Inferior parietal cortex (tissue), 1 donor: ENCODE measurements at regions not wholly inside any gene's neighbourhood (a gene's known extent, or its start where the extent isn't known, plus 50 kb on each side); places are given as distances from the start of the nearest gene placed in this dataset.
A peak's percentile ranks its signal among the peaks of the same experiment; 100 is the strongest.

Source experiments
- DNase-seq: peaks from one replicate; pipeline ENCODE4 v3.0.0-alpha.2; 2016; ENCODE audit errors: extremely low spot score

GRCh38 chr12:126570566-126570965 is 1505.3 kb downstream of the AACS start:
- DNase-seq, result no peak

- no peak for DNase-seq
Measured at GRCh38 chr12:126572170-126572569, 1506.9 kb downstream of the AACS start.

GRCh38 chr12:126581655-126582054 is 1516.4 kb downstream of the AACS start:
- DNase-seq, result no peak

GRCh38 chr12:126582231-126582630 is 1517.0 kb downstream of the AACS start:
- DNase-seq, result no peak

- peak; percentile 40 for DNase-seq
Measured at GRCh38 chr12:126588586-126589249, 1523.5 kb downstream of the AACS start.

GRCh38 chr12:126591533-126591932 is 1526.3 kb downstream of the AACS start:
- no peak for DNase-seq

GRCh38 chr12:126601184-126602170 is 1536.2 kb downstream of the AACS start:
- no peak for DNase-seq

- DNase-seq, result no peak
Measured at GRCh38 chr12:126602612-126603011, 1537.4 kb downstream of the AACS start.

- DNase-seq, result no peak
Measured at GRCh38 chr12:126607157-126607556, 1541.9 kb downstream of the AACS start.

- DNase-seq, result no peak
Measured at GRCh38 chr12:126607867-126608266, 1542.6 kb downstream of the AACS start.

- DNase-seq, result no peak
Measured at GRCh38 chr12:126608607-126609175, 1543.5 kb downstream of the AACS start.

- no peak for DNase-seq
Measured at GRCh38 chr12:126616441-126616840, 1551.2 kb downstream of the AACS start.

- no peak for DNase-seq
Measured at GRCh38 chr12:126617312-126617711, 1552.1 kb downstream of the AACS start.

GRCh38 chr12:126627596-126627995 is 1562.4 kb downstream of the AACS start:
- DNase-seq, result no peak

GRCh38 chr12:126636821-126637220 is 1571.6 kb downstream of the AACS start:
- DNase-seq, result peak; percentile 42

GRCh38 chr12:126644236-126645020 is 1579.2 kb downstream of the AACS start:
- DNase-seq, result no peak

GRCh38 chr12:126648074-126648473 is 1582.8 kb downstream of the AACS start:
- no peak for DNase-seq

GRCh38 chr12:126651133-126651532 is 1585.9 kb downstream of the AACS start:
- no peak for DNase-seq

GRCh38 chr12:126663304-126664094 is 1598.3 kb downstream of the AACS start:
- DNase-seq, result no peak

GRCh38 chr12:126667339-126667738 is 1599.6 kb upstream of the TMEM132C start:
- DNase-seq, result no peak

- no peak for DNase-seq
Measured at GRCh38 chr12:126668538-126668937, 1598.4 kb upstream of the TMEM132C start.
